Jurkat, Clone E6-1 (cell line): ENCODE measurements at regions not wholly inside any gene's neighbourhood (a gene's known extent, or its start where the extent isn't known, plus 50 kb on each side); places are given as distances from the start of the nearest gene placed in this dataset.
"Not testable (repeated sequence)": the region's sequence is repeated elsewhere in the genome, so short reads cannot be mapped to it uniquely, and the experiment has no call there.

Experiments used
- DNase-seq: peaks from one replicate; pipeline ENCODE4 v3.0.0-alpha.2; 2011; ENCODE audit warnings: low read depth, low spot score
- H3K4me3 ChIP-seq: 2 replicates; pipeline ENCODE4 v1.5.1; 2011; ENCODE audit warnings: mild to moderate bottlenecking, low read length, control low read depth, moderate library complexity

GRCh38 chr6:10343320-10343719 is 71.6 kb downstream of the TFAP2A start:
- no peak for DNase-seq
- no peak overlapping the region for H3K4me3 ChIP-seq

GRCh38 chr6:10341605-10342004 is 73.3 kb downstream of the TFAP2A start:
- no peak for DNase-seq
- H3K4me3 ChIP-seq = no peak overlapping the region

- H3K4me3 ChIP-seq = no peak overlapping the region
- no peak for DNase-seq
Measured at GRCh38 chr6:10338151-10338550, 76.7 kb downstream of the TFAP2A start.

GRCh38 chr6:10337376-10337775 is 77.5 kb downstream of the TFAP2A start:
- H3K4me3 ChIP-seq, DNase-seq: not testable (repeated sequence)

- no peak overlapping the region for H3K4me3 ChIP-seq
- no peak for DNase-seq
Measured at GRCh38 chr6:10332111-10332510, 82.8 kb downstream of the TFAP2A start.

- no peak overlapping the region for H3K4me3 ChIP-seq
- DNase-seq = no peak
Measured at GRCh38 chr6:10331334-10331968, 83.4 kb downstream of the TFAP2A start.

- H3K4me3 ChIP-seq = no peak overlapping the region
- no peak for DNase-seq
Measured at GRCh38 chr6:10330515-10330914, 84.4 kb downstream of the TFAP2A start.

- DNase-seq = no peak
- no peak overlapping the region for H3K4me3 ChIP-seq
Measured at GRCh38 chr6:10323018-10323417, 91.9 kb downstream of the TFAP2A start.

- H3K4me3 ChIP-seq = no peak overlapping the region
- no peak for DNase-seq
Measured at GRCh38 chr6:10320291-10320690, 94.6 kb downstream of the TFAP2A start.

GRCh38 chr6:10316373-10316721 is 98.5 kb downstream of the TFAP2A start:
- no peak for DNase-seq
- no peak overlapping the region for H3K4me3 ChIP-seq

GRCh38 chr6:10315658-10316372 is 99.1 kb downstream of the TFAP2A start:
- no peak for DNase-seq
- no peak overlapping the region for H3K4me3 ChIP-seq

GRCh38 chr6:10315034-10315433 is 99.8 kb downstream of the TFAP2A start:
- H3K4me3 ChIP-seq = no peak overlapping the region
- DNase-seq = no peak

- DNase-seq = no peak
- no peak overlapping the region for H3K4me3 ChIP-seq
Measured at GRCh38 chr6:10314163-10314955, 100.5 kb downstream of the TFAP2A start.

GRCh38 chr6:10313799-10314162 is 101.1 kb downstream of the TFAP2A start:
- no peak for DNase-seq
- no peak overlapping the region for H3K4me3 ChIP-seq

- H3K4me3 ChIP-seq = no peak overlapping the region
- peak; percentile 33 for DNase-seq
Measured at GRCh38 chr6:10312445-10312844, 102.4 kb downstream of the TFAP2A start.

- H3K4me3 ChIP-seq, DNase-seq: not testable (repeated sequence)
Measured at GRCh38 chr6:10311546-10312405, 103.1 kb downstream of the TFAP2A start.

- no peak for DNase-seq
- no peak overlapping the region for H3K4me3 ChIP-seq
Measured at GRCh38 chr6:10310826-10311225, 104.0 kb downstream of the TFAP2A start.

GRCh38 chr6:10310330-10310653 is 104.6 kb downstream of the TFAP2A start:
- no peak overlapping the region for H3K4me3 ChIP-seq
- no peak for DNase-seq

- no peak overlapping the region for H3K4me3 ChIP-seq
- no peak for DNase-seq
Measured at GRCh38 chr6:10309457-10310329, 105.2 kb downstream of the TFAP2A start.
